ENCODE measurements at regions not wholly inside any gene's neighbourhood (a gene's known extent, or its start where the extent isn't known, plus 50 kb on each side); places are given as distances from the start of the nearest gene placed in this dataset.
"Not testable (repeated sequence)": the region's sequence is repeated elsewhere in the genome, so short reads cannot be mapped to it uniquely, and the experiment has no call there.

GRCh38 chr20:52049001-52049731 lies 142.4 kb downstream of the ZFP64 start:
- DNase-seq, result peak; percentile 12

GRCh38 chr20:52047811-52048764 lies 143.5 kb downstream of the ZFP64 start:
- peak; percentile 85 for DNase-seq

DNA sequence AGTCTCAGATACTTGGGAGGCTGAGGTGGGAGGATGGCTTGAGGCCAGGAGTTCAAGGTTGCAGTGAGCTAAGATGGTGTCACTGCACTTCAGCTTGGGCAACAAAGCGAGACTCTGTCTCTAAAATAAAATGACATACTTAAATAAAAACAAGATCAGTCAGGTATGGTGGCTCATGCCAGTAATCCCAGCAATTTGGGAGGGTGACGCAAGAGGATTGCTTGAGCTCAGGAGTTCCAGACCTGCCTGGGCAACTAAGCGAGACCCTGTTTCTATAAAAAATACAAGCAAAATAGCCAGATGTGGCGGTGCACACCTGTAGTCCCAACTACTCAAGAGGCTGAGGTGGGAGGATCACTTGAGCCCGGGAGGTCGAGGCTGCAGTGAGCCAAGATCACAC lies 149.6 kb downstream of the ZFP64 start:
- DNase-seq, result no peak

GRCh38 chr20:52039790-52040189 lies 151.8 kb downstream of the ZFP64 start:
- no peak for DNase-seq

- DNase-seq, result not testable (repeated sequence)
Observed at GRCh38 chr20:52038632-52039031, 152.9 kb downstream of the ZFP64 start.

GRCh38 chr20:52037370-52037769 lies 154.2 kb downstream of the ZFP64 start:
- no peak for DNase-seq

- no peak for DNase-seq
Observed at GRCh38 chr20:52035977-52036376, 155.6 kb downstream of the ZFP64 start.

DNA sequence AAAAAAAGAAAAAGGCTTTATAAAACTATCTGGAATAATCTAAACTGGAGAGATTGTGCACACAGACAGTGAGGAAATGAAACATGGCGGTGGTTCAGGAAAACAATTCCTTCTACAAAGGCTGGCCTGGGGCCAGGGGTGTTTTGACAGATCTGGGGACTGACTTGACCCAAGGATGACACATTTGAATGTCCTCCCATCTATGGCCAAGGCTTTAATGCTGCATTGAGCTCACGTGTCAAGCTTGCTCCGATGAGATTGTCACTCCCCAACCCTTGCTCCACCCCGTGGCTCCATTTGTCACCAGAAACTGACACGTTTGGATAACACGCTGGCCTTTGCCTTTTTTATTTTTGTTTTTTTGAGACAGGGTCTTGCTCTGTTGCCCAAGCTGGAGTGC lies 156.1 kb downstream of the ZFP64 start:
- no peak for DNase-seq

DNA sequence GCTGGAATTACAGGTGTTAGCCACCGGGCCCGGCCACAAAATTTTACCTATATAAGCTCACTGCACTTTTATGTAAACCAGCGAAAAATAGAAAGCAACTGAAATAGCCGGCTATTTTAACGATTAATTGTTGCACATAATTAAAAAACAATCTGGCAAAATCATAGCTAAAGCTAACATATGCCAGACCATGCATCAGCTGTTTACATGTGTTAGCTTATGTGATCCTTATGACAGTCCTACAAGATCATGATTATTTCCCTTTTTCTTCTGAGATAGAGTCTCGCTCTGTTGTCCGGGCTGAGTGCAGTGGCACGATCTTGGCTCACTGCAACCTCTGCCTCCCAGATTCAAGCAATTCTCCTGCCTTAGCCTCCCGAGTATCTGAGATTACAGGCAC lies 157.0 kb downstream of the ZFP64 start:
- no peak for DNase-seq

DNA sequence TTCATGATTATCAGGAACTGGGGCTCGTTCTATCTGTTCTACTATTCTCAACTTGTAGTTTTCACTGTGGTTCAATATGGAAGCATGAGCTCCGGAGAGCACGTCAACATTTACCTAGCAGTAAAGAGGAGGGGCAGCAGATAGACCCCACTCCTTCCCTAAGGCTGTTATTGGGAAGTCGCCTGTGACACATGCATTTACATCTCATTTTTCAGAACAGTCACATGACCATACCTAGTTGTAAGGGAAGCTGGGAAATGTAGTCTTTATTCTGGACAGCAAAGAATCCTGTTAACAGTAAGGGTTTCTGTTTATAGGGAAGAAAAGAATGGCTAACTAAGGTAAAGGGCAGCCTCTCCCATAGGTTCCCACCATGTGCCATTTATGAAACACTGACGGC lies 158.3 kb downstream of the ZFP64 start:
- DNase-seq, result no peak

- DNase-seq, result not testable (repeated sequence)
Observed at GRCh38 chr20:52032304-52032683, 159.3 kb downstream of the ZFP64 start.

- no peak for DNase-seq
Observed at GRCh38 chr20:52031563-52032303, 159.8 kb downstream of the ZFP64 start.

DNA sequence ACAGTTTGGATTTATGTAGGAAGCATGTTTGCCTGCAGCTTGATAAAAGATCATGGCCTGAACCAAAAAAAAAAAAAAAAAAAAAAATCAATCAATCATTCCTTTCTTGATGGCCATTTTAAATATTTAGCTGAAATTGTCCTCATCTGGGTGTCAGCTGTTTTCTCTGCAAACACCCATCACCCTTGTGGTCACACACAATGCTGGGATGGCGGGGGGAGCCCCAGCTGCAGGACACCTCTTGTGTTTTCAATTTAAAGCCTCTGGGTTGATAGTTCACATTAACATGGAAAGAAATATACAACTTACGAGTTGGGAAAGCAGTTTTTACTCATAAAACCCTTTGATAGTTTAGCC lies 160.4 kb downstream of the ZFP64 start:
- DNase-seq, result peak; percentile 14

- not testable (repeated sequence) for DNase-seq
Observed at GRCh38 chr20:52029129-52029528, 162.4 kb downstream of the ZFP64 start.

DNA sequence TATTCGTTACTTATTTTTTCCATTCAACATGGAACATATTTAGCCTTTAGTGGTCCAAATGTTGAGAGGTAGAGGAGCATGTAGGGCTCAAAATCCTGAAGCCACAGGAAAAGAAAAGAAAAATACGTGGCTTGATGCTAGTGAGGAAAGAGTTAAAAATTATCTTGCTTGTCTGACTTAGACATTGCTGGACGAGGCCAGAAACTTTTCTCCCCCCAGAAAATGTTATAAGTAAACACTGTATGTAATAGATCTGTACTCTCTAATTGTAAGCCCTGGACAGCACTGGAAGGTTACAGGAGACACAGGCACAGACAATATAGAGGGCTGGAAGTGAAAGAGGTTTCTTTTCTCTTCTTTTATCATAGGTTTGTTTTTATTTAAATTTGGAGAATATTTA lies 165.6 kb downstream of the ZFP64 start:
- no peak for DNase-seq

DNA sequence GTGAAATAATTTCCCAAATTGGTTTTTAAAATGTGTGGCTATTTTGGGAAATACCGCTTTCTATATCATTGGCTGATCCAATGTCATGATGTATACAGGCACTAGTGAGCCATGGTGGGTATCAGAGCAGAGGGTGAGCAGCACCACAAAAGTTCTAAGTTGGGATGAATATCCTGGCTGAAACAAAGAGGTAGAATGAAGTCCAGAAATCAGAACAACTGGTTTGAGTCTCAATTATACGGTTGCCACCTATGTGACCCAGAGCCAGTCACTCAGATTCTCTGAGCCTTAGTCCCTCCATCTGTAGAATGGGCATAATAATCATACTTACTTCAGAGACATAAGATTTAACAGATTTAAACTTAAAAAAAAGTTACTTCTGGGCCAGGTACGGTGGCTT lies 172.3 kb downstream of the ZFP64 start:
- DNase-seq, result no peak

- DNase-seq, result no peak
Observed at GRCh38 chr20:52017669-52018317, 173.8 kb downstream of the ZFP64 start.

DNA sequence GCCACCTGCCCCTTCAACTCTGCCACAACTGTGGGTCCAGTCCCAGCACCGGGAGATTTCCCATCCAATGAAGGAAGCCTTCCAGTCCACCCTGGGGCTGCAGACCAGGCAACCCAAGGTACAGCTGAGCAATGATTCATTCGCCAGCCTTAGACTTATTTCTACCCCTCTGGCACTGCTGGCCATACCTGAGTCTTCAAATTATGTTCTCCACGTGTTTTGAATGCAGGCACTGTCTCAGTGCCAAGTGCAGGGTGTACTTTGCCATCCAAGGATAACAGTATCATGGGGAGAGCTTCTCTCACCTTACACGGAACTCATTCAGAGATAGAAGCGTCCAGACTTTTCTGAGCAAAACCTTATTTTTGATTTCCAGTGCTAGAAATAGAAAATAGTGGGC lies 175.6 kb downstream of the ZFP64 start:
- no peak for DNase-seq

- no peak for DNase-seq
Observed at GRCh38 chr20:52015155-52015554, 176.4 kb downstream of the ZFP64 start.

DNA sequence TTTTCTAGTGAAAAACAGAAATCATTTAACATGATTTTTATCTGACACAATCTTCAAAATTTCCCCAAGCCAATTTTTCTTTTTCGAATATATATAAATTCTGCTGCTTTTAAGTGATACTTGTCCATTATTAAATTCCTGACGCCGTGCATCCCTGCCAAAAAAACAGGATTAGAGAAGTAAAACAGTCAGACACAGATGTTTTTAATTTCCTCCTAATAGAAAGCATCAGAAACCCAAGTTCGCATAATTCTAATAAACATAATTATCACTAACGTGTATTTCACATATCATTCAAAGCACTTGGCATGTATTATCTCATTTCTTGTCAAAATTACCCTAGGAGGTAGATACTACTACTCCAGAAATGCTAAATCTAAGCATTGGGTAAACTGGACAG lies 179.5 kb downstream of the ZFP64 start:
- DNase-seq, result no peak

GRCh38 chr20:52011093-52011492 lies 180.5 kb downstream of the ZFP64 start:
- DNase-seq, result no peak

DNA sequence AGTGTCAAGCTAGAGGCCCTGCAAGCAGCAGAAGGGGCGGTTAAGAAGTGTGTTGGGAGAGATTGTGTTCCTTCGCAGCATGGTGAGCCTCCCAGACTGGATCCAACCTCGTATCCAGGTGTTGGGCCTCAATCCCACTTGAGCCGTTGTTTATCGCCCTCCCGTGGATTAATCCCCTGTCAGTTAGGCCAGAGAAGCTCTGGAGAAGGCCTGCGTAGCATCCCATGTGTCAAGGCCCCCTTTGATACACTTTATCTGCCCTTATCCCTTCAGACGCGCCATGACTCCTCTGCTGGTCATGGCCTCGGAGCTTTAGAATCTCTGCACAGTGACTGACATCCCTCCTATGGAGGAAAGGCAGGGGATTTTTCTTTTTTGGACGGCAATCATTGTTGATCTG lies 181.0 kb downstream of the ZFP64 start:
- DNase-seq, result no peak

DNA sequence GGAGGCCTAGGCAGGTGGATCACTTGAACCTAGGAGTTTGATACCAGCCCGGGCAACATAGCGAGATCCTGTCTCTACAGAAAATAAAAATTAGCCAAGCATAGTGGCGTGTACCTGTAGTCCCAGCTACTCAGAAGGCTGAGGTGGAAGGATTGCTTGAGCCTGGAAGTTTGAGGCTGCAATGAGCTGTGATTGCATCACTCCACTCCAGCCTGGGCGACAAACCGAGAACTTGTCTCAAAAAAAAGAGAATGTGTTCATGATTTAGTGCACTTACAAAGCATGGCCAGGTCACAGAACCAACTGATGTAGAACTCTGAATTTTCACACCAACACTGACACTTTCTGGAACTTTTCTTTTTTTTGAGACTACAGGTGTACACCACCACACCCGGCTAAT lies 182.7 kb downstream of the ZFP64 start:
- DNase-seq, result no peak

All from NCI-H146 (cell line).